Astrocyte (in vitro differentiated cells and primary cell): ENCODE measurements at regions not wholly inside any gene's neighbourhood (a gene's known extent, or its start where the extent isn't known, plus 50 kb on each side); places are given as distances from the start of the nearest gene placed in this dataset.

Experiments used
- DNase-seq: peaks from one replicate; pipeline ENCODE4 v3.0.0-alpha.2; 2010; ENCODE audit warnings: low read depth
- FAIRE-seq: peaks from 2 replicates; lab custom pipeline; 2011; peaks lifted over from hg19 to GRCh38; lab: Jason Lieb, UNC
- H2AFZ ChIP-seq: 2 replicates; pipeline ENCODE4 v1.6.0; 2012; ENCODE audit warnings: low read depth, low read length, inconsistent platforms
- H3K27ac ChIP-seq: 2 replicates; pipeline ENCODE4 v1.5.1; 2011; ENCODE audit warnings: low read depth, low read length, inconsistent platforms
- H3K27me3 ChIP-seq: 2 replicates; pipeline ENCODE4 v1.6.0; 2011; ENCODE audit warnings: low read length, inconsistent platforms; ENCODE audit not compliant: insufficient read depth
- H3K36me3 ChIP-seq: 2 replicates; pipeline ENCODE4 v1.5.1; 2011; ENCODE audit warnings: low read length, inconsistent platforms; ENCODE audit not compliant: insufficient read depth
- H3K4me1 ChIP-seq: 2 replicates; pipeline ENCODE4 v1.5.1; 2011; ENCODE audit warnings: low read length, inconsistent platforms; ENCODE audit not compliant: insufficient read depth
- H3K4me2 ChIP-seq: 2 replicates; pipeline ENCODE4 v1.6.0; 2012; ENCODE audit warnings: low read length, inconsistent platforms
- H3K4me3 ChIP-seq: 2 replicates; pipeline ENCODE4 v1.5.1; 2011; ENCODE audit warnings: low read depth, mild to moderate bottlenecking, low read length, inconsistent platforms; ENCODE audit not compliant: insufficient read depth
- H3K79me2 ChIP-seq: 2 replicates; pipeline ENCODE4 v1.6.0; 2012; ENCODE audit warnings: mild to moderate bottlenecking, low read length, inconsistent platforms; ENCODE audit not compliant: insufficient read depth
- H3K9ac ChIP-seq: 2 replicates; pipeline ENCODE4 v1.6.0; 2012; ENCODE audit warnings: mild to moderate bottlenecking, low read length, inconsistent platforms
- H3K9me3 ChIP-seq: 2 replicates; pipeline ENCODE4 v1.5.1; 2012; ENCODE audit warnings: low read depth, mild to moderate bottlenecking, low read length, inconsistent platforms; ENCODE audit not compliant: insufficient read depth
- H4K20me1 ChIP-seq: 2 replicates; pipeline ENCODE4 v1.6.0; 2012; ENCODE audit warnings: low read length, inconsistent platforms; ENCODE audit not compliant: insufficient read depth
- H3K27ac Mint-ChIP-seq: one replicate; pipeline ENCODE4 v1.8.0; 2021; ENCODE audit warnings: mild to moderate bottlenecking, mixed read lengths; ENCODE audit not compliant: unreplicated experiment
- H3K27me3 Mint-ChIP-seq: one replicate; pipeline ENCODE4 v1.8.0; 2021; ENCODE audit warnings: low read depth, mixed read lengths; ENCODE audit not compliant: unreplicated experiment
- H3K36me3 Mint-ChIP-seq: one replicate; pipeline ENCODE4 v1.8.0; 2021; ENCODE audit warnings: low read depth, mixed read lengths; ENCODE audit not compliant: unreplicated experiment
- H3K4me1 Mint-ChIP-seq: one replicate; pipeline ENCODE4 v1.8.0; 2021; ENCODE audit warnings: low read depth, mixed read lengths; ENCODE audit not compliant: unreplicated experiment
- H3K4me3 Mint-ChIP-seq: one replicate; pipeline ENCODE4 v1.8.0; 2021; ENCODE audit warnings: mild to moderate bottlenecking, moderate library complexity, mixed read lengths; ENCODE audit not compliant: unreplicated experiment
- H3K9me3 Mint-ChIP-seq: one replicate; pipeline ENCODE4 v1.8.0; 2021; ENCODE audit warnings: mild to moderate bottlenecking, mixed read lengths; ENCODE audit not compliant: unreplicated experiment
- EZH2 ChIP-seq: IDR thresholded peaks from 2 replicates; pipeline ENCODE4 v1.6.1; 2012; ENCODE audit warnings: mild to moderate bottlenecking, low read length, inconsistent platforms; ENCODE audit not compliant: insufficient read depth
- TF ChIP-seq, protein P1 (sequence below): IDR thresholded peaks from 2 replicates; pipeline ENCODE4 v1.5.1; 2011; ENCODE audit warnings: low read depth, mild to moderate bottlenecking, inconsistent platforms, low read length, moderate library complexity; ENCODE audit not compliant: insufficient read depth

- Histone ChIP-seq H3K36me3 (no peaks in the 10 kb centered on the region), H4K20me1 (no peaks in the 10 kb centered on the region), H3K4me1 (peaks cover 31% of the 10 kb centered on the region), H3K9ac (no peak overlapping the region), H3K4me3 (no peak overlapping the region), H3K27me3 (no peaks in the 10 kb centered on the region), H3K9me3 (no peaks in the 10 kb centered on the region), H3K4me2 (no peak overlapping the region), H3K27ac (no peak overlapping the region), H2AFZ (no peak overlapping the region), H3K79me2 (no peaks in the 10 kb centered on the region)
- FAIRE-seq (no peak), DNase-seq (no peak)
- H3K27ac Mint-ChIP-seq = no peak overlapping the region
- no peak for TF ChIP-seq EZH2
- TF ChIP-seq, protein P1, sequence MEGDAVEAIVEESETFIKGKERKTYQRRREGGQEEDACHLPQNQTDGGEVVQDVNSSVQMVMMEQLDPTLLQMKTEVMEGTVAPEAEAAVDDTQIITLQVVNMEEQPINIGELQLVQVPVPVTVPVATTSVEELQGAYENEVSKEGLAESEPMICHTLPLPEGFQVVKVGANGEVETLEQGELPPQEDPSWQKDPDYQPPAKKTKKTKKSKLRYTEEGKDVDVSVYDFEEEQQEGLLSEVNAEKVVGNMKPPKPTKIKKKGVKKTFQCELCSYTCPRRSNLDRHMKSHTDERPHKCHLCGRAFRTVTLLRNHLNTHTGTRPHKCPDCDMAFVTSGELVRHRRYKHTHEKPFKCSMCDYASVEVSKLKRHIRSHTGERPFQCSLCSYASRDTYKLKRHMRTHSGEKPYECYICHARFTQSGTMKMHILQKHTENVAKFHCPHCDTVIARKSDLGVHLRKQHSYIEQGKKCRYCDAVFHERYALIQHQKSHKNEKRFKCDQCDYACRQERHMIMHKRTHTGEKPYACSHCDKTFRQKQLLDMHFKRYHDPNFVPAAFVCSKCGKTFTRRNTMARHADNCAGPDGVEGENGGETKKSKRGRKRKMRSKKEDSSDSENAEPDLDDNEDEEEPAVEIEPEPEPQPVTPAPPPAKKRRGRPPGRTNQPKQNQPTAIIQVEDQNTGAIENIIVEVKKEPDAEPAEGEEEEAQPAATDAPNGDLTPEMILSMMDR = no peak
- no peaks in the 10 kb centered on the region for H3K27me3 Mint-ChIP-seq
- no peak overlapping the region for H3K4me3 Mint-ChIP-seq
- H3K9me3 Mint-ChIP-seq = peaks cover 2% of the 10 kb centered on the region
- peaks cover 29% of the 10 kb centered on the region for H3K4me1 Mint-ChIP-seq
- no peaks in the 10 kb centered on the region for H3K36me3 Mint-ChIP-seq
Measured at GRCh38 chr21:35566874-35567273, 493.5 kb downstream of the SETD4 start.

DNA sequence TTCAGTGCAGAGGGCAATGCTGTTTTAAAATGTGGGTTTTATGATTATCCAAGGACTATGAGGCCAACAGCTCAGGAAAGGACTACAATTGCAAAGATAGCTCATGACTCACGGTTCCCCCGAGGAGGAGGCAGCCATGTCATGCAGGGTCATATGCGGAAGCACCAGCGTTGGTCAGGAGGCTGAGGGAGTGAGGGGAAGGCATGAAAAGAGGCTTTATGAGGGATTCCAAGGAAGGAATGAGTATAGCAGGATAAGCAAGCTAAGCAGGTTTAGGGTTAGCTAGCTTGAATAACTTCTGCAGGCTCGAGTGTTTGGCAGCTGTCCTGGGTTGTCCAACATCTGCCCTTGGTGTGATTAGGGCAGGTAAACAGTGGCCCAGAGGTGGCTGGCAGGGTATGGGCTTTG is 495.1 kb downstream of the SETD4 start:
- Mint-ChIP-seq H3K36me3 (no peaks in the 10 kb centered on the region), H3K27ac (peak overlapping the region; percentile 64), H3K9me3 (peaks cover 2% of the 10 kb centered on the region), H3K4me1 (peaks cover 36% of the 10 kb centered on the region), H3K4me3 (no peak overlapping the region), H3K27me3 (no peaks in the 10 kb centered on the region)
- no peak overlapping the region for H2AFZ ChIP-seq
- no peaks in the 10 kb centered on the region for H3K36me3 ChIP-seq
- no peak for TF ChIP-seq EZH2
- TF ChIP-seq, protein P1 = no peak
- H3K4me2 ChIP-seq = peak overlapping the region; percentile 65
- no peaks in the 10 kb centered on the region for H3K79me2 ChIP-seq
- DNase-seq = peak; percentile 92
- H3K27me3 ChIP-seq = no peaks in the 10 kb centered on the region
- peak overlapping the region; percentile 56 for H3K9ac ChIP-seq
- peak; percentile 71 for FAIRE-seq
- peak overlapping the region; percentile 87 for H3K27ac ChIP-seq
- H3K9me3 ChIP-seq = no peaks in the 10 kb centered on the region
- peaks cover 34% of the 10 kb centered on the region for H3K4me1 ChIP-seq
- no peak overlapping the region for H3K4me3 ChIP-seq
- no peaks in the 10 kb centered on the region for H4K20me1 ChIP-seq

- Histone ChIP-seq H3K4me3 (peak overlapping the region; percentile 16), H4K20me1 (no peaks in the 10 kb centered on the region), H3K27me3 (no peaks in the 10 kb centered on the region), H3K27ac (peak overlapping the region; percentile 87), H3K4me2 (peak overlapping the region; percentile 65), H2AFZ (peak overlapping the region; percentile 29), H3K9me3 (no peaks in the 10 kb centered on the region), H3K9ac (peak overlapping the region; percentile 56), H3K4me1 (peaks cover 44% of the 10 kb centered on the region), H3K36me3 (no peaks in the 10 kb centered on the region), H3K79me2 (no peaks in the 10 kb centered on the region)
- peaks cover 2% of the 10 kb centered on the region for H3K9me3 Mint-ChIP-seq
- H3K27me3 Mint-ChIP-seq = no peaks in the 10 kb centered on the region
- FAIRE-seq (peak; percentile 98), DNase-seq (peak; percentile 97)
- no peak overlapping the region for H3K4me3 Mint-ChIP-seq
- H3K4me1 Mint-ChIP-seq = peaks cover 49% of the 10 kb centered on the region
- no peak for TF ChIP-seq EZH2
- TF ChIP-seq, protein P1 = no peak
- H3K36me3 Mint-ChIP-seq = no peaks in the 10 kb centered on the region
- peak overlapping the region; percentile 79 for H3K27ac Mint-ChIP-seq
Measured at GRCh38 chr21:35563885-35564451, 496.4 kb downstream of the SETD4 start.
